CD4-positive, alpha-beta T cell treated with Interleukin-4 for 4 hours (primary cell): ENCODE measurements at regions not wholly inside any gene's neighbourhood (a gene's known extent, or its start where the extent isn't known, plus 50 kb on each side); places are given as distances from the start of the nearest gene placed in this dataset.

Experiments used
- DNase-seq: peaks from one replicate; pipeline ENCODE4 v3.0.0-alpha.2; 2020

- DNase-seq: no peak
These were observed 94.0 kb upstream of the ITGA6 start for GRCh38 chr2:172333235-172333977.

DNA sequence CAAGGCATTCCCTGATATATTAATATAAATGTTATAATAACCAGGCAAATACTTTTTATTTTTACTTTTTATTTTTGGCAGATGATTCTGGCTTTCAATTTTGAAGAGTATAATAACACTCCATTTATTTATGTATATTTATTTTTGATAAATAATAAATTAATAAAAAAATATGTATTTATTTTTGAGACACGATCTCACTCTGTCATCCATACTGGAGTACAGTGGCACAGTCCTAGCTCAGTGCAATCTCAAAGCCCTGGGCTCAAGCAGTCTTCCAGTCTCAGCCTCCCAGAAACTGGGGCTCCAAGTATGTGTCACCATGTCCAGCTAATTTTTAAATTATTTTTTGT, 93.4 kb upstream of the ITGA6 start:
- no peak for DNase-seq

GRCh38 chr2:172334988-172335387, 92.4 kb upstream of the ITGA6 start:
- no peak for DNase-seq

DNA sequence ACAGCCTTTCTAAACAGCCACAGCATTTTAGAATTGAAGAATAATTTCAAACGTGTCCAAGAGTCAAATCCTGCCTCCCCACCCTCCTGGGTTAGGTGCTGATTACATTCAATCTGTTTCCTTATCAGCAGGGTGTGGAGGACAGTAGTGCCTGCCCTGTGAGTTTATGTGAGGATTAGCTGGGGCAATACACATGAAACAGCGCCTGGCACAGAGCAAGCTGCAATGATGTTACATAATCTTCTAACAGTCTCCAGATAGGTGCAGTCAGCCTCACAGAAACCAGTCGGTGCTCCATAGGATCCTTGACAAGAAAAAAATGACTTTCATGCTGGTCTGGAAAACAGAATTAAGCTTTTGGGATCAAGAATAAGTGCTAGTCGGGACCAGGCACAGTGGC, 91.7 kb upstream of the ITGA6 start:
- no peak for DNase-seq

DNA sequence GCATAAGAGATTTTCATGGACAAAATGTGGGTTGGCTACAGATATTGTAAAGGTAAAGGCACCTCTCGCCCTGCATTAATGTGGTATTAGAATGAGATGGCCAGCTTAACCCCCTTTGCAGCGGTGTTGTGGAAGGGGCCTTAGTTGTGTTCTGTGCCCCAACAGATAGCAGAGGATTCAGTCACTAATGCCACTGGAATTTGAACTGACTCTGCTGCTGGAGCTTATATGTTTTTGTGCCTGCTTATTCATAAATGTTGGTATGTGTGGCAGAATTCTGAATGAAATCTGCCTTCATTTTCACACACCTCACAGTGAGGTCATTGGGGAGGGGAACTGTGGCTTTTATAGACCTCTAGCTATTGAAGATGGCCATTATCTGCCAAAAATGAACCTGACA, 90.7 kb upstream of the ITGA6 start:
- DNase-seq: no peak

DNA sequence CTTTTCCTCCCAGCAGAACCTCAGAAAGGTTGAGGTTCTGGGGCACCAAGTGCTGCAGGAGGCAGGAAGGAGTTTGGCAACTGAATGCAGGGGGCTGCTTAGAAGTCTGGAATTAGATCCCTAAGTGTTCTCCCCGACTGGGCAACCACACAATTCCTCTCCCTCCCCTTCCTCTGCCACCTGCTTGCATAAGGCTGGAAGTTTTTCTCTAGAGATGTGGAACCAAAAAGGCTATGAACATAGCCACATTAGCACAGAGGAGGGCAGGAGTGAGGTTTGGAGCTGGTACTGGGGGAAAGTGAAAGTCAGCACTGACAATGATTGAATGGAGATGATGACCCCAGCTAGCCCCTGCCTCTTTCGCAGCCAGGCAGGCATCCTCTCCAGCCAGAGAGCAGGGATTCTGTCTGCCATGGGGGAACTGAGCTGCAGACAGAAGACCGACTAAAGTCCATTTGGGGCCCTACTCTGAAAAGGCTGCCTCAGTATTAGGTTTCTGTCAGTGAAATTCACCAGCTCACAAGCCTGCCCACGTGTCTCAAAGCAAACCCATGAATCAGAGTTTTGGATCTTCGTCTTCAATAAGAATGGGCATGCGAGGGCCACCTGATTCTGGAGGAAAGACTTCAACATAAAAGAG, 87.9 kb upstream of the ITGA6 start:
- no peak for DNase-seq

- DNase-seq: no peak
These were observed 87.0 kb upstream of the ITGA6 start for GRCh38 chr2:172340394-172340793.

DNA sequence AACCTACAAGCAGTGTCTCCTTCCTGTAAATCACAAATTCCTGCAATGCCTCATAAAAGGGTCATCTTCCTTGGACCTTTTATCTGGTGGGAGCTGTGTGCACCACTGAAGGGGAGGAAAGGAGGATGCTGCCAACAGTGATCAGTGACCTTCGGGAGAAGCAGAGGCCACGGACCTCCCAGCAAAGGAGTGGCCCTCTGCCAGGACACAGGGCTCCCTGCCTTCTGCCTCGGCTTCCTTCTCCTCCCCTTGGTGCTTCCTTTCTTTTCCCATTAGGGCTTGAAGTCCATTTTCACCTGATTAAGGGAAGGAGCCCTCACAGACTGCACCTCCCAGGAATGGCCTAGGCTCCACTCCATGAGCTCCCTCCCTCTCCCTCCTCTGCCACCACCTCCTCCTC, 85.3 kb upstream of the ITGA6 start:
- no peak for DNase-seq

GRCh38 chr2:172342611-172343010, 84.8 kb upstream of the ITGA6 start:
- DNase-seq: no peak

DNA sequence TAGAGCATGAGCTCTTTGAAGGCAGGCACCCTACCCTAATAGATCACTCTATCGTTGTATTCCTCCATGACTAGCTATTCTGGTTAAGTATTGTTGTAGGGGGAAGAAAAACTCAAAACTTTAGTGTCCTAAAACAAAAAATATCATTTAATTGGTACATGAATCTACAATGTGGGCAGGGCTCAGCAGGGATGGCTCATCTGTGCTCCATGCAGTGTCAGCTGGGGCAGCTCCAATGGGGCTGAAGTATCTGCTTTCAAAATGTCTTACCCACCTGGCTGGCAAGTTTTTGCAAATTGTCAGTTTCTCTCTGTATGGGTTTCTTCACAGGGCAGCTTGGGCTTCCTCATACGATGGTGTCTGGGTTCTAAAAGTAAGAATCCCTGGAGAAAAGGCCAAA, 83.2 kb upstream of the ITGA6 start:
- no peak for DNase-seq

DNA sequence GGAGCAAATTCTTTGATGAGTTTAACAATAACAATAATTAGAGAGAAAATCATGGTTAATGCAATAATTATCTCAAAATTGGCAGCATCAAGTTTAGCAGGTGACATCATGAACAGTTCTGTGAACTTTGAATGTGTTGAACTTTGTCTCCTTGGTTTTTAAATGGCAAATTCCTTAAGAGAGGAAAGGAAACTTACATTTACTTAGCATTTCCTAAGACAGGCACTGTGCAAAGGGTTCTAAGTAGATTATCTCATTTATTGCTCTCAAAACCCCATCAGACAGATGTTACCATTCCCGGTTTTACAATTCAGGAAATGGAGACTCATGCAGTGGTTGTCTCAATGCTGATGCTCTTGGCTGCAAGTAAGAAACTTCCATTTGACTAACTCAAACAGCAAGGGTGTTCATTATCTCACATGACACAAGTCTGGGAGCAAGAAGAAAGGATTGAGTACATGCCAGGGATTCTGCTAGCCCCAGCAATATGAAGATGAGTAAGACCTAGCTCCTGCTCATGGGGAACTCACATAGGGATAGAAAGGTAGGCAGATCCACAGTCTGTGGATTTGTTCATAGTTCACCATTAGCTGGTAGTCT, 81.3 kb upstream of the ITGA6 start:
- no peak for DNase-seq

- DNase-seq: no peak
These were observed 78.7 kb upstream of the ITGA6 start for GRCh38 chr2:172348555-172349288.

DNA sequence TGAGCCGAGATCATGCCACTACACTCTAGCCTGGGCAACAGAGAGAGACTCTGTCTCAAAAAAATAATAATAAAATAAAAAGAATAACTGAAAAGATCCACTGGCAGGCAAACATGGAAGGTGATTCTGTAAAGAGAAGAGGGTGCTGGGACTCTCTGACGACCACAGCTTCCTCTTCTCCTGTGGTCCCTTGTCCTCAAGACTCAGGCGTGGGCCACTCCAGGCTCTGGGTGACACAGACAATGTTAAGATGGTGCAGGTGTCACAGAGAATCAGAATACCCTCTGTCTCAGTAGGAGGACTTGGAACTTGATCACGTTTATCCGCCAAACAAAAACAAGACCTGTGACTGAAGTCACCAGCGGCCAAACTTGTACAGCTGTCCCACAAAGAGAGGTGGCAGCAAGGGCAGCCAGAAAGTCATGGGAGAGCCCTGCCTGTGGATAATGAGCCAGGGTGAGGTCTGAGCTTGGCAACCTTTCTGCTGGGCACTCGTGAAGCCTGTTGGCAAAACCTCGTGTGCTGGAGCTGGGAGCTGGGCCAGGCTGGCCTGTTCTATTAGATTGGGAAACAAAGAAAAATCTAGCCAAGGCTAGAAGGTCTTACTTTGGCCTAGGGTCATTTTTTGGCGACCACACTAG, 76.4 kb upstream of the ITGA6 start:
- DNase-seq: no peak

DNA sequence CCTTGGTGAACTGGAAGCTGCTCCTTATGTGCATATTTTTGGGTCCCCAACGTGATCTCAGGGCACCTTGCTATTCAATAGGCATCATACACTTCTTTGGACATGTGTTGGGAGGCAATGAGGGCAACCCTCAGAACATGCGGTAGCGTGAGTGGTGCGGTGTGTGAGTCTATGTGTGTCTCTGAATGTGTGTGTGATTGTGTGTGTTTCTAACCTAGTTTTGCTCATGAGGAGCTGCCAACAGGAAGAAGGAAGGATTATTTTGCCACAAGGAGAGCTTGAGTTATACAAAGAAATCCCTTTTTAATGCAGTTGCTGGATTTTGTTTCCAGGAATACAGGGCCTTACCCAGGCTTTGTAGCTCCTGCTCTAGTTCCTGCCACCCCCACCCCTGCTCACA, 75.8 kb upstream of the ITGA6 start:
- DNase-seq: no peak

- no peak for DNase-seq
These were observed 73.0 kb upstream of the ITGA6 start for GRCh38 chr2:172354347-172354746.

DNA sequence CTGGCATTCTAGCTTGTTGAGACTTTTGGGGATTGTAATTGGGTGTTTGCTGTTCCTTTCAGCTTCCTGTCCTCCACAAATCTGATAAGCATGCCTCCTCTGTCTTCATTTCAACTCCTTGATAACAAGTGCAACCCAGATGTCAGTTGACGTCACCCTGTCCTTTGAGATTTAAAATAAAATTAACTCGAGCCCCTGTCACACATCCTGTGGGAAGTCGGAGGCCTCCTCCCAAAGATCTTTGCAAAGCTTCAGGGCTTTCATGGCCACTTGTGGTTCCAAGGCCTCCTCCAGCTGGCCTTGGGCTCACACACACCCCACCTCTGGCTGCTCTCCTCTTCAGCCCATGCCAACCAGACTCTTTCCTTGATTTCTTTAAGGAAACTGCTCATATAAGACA, 69.9 kb upstream of the ITGA6 start:
- DNase-seq: no peak

- DNase-seq: no peak
These were observed 68.5 kb upstream of the ITGA6 start for GRCh38 chr2:172358691-172359556.

GRCh38 chr2:172361360-172361759, 66.0 kb upstream of the ITGA6 start:
- no peak for DNase-seq

DNA sequence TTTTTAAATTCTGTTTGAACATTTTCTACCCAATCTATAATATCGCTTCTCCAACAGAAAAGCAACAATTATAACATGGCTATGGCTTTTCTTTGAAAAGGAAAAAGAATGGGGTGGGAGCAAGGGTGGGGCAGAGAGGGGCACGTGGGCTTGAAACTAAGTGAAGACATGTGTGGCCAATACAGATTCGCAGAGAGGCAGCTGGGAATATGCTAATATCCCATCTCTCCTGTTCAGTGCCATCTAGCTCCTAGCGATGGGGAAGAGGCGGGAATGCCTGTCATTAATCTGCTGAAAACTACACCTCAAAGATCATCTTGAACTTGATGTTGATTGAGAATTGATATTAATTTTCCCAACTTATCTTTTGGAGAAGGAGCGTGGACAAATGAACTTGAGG, 65.5 kb upstream of the ITGA6 start:
- DNase-seq: no peak

DNA sequence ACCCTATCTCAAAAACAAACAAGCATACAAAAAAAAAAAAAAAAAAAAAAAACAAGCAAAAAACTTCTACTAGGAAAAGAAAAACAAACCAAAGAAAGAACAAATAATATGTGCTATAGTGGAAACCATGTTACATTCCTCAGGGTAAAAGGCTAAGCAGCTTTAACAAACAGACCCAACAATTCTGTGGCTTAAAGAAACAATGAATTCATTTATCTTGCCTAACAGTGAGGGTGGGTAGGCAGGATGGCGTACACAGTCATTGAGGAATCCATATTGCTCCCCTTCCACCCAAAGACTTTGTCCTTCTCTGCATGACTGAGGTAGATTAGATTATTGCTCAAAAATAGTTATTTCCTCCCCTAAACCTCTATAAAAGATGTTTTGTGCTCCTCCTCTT, 63.1 kb upstream of the ITGA6 start:
- no peak for DNase-seq

GRCh38 chr2:172366596-172367150, 60.7 kb upstream of the ITGA6 start:
- DNase-seq: no peak

- no peak for DNase-seq
These were observed 56.4 kb upstream of the ITGA6 start for GRCh38 chr2:172370821-172371455.
